ENCODE measurements at regions not wholly inside any gene's neighbourhood (a gene's known extent, or its start where the extent isn't known, plus 50 kb on each side); places are given as distances from the start of the nearest gene placed in this dataset.

DNA sequence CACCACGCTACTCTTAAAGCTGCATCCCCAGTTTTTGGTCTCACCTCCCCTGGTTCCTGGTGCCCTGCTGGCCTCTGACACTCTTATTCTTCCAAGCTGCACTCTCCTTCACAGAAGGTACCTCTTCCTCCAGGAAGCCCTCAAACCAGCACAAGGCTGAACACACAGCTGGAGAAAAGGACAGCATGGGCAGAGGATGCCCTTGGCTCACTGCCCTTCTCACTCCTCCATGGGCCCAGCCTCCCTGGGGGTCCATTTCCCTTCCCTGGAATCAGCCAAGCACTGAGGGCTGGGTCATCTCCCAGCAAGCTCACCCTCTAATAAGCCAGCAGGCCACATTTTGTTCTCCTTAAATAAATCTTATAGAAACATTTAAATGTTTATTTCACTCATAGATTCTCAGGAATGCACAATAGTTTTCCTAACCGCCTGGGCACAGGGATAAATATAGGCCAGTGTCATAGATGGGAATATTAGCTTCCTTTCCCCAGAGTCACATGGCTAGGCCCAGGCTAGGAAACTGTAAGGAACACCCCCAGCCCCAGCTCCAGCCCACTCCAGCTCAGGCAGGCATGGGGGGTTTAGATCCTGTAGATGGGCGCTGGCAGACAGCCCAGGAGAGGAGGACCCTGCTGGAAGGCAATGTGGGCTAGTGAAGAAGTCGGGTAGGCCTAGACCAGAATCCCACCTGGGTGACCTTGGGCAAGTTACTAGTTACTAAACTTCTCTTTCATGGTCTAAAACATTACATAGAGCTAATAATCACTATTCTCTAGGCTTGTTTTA lies 51.5 kb downstream of the IRAG1 start:
- TF ChIP-seq, protein P1, sequence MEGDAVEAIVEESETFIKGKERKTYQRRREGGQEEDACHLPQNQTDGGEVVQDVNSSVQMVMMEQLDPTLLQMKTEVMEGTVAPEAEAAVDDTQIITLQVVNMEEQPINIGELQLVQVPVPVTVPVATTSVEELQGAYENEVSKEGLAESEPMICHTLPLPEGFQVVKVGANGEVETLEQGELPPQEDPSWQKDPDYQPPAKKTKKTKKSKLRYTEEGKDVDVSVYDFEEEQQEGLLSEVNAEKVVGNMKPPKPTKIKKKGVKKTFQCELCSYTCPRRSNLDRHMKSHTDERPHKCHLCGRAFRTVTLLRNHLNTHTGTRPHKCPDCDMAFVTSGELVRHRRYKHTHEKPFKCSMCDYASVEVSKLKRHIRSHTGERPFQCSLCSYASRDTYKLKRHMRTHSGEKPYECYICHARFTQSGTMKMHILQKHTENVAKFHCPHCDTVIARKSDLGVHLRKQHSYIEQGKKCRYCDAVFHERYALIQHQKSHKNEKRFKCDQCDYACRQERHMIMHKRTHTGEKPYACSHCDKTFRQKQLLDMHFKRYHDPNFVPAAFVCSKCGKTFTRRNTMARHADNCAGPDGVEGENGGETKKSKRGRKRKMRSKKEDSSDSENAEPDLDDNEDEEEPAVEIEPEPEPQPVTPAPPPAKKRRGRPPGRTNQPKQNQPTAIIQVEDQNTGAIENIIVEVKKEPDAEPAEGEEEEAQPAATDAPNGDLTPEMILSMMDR (IDR thresholded peaks at IDR 0.05; ENCODE audit: borderline replicate concordance, insufficient read depth, low read depth, low read length), result no peak

DNA sequence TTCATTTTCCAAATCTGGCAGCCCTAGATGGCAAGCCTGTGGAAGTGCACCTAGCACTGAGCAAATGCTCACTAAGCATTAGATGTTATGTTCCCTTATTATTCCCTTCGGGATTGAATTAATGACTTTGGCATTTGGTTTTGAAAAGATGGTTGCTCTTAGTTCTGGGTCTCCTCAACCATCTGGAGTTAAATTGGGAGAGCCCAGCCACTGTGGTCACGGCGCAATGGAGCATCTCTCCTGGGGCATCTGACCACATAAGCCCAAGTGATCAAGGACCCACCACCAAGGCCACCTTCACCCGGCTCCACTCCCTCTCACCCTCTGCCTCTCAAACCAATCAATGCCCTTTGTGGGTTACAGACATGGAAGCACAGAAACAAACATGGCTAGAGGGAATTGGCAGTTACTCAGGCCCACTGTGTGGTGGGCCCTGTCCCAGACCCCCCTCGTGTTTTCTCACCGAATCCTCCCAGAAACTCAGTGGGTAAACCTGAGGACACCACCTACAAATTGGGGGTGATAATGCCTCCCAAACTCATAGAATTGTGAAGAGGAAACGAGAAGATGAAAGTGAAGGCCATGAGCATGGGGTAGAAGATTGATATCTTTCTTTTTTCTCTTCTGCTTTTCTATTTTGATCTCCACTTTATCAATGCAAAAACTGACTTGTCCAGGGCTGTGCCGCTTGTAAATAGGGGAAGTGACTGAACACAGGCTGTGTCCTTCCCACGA lies 52.2 kb downstream of the IRAG1 start:
- TF ChIP-seq, protein P1 (IDR thresholded peaks at IDR 0.05; ENCODE audit: borderline replicate concordance, insufficient read depth, low read depth, low read length), result no peak
- H3K4me3 ChIP-seq (ENCODE audit: low read depth, low read length), result peak overlapping the region; percentile 16

More for the DNA sequence above, 51.5 kb downstream of the IRAG1 start:
- H3K4me3 ChIP-seq (ENCODE audit: low read depth, low read length), result no peak overlapping the region

DNA sequence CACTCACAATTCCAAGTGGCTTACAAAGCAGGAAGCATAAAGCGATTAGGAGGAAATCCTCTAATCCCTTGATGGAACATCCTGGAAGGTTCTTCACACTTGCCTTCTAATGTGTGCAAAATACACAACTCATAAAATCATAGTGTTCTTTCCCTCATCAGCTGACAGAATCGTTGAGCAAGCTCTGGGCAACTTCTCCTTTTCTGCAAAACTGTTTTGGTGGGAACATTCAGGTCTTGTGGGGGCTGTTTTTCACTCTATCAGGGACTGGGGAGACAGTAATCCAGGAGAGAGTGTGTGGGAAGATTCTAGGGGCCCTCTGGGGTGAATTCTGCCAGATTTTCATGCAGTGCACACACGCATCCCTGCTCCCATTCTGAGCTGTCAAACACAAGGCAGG lies 53.2 kb downstream of the IRAG1 start:
- TF ChIP-seq, protein P1 (IDR thresholded peaks at IDR 0.05; ENCODE audit: borderline replicate concordance, insufficient read depth, low read depth, low read length), result no peak
- no peak overlapping the region for H3K4me3 ChIP-seq (ENCODE audit: low read depth, low read length)

DNA sequence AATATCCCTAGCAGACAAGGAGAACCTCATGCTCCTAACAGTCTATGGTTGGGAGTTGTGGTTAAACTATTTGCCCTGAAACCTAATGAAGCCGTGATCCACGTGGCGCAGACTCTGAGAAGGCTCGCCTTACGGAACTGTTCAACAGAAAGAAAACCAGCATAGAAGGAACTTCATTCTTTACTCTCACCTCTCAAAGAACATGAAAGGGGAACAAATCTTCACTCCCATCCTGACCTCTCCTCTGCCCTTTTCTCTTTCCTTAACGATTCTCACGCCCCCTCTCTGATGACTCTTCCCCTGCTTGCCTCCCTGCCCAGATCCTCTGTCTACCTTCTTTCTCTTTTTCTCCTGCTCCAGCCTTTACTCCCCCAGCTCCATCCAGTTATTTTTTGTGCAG lies 54.2 kb downstream of the IRAG1 start:
- TF ChIP-seq, protein P1 (IDR thresholded peaks at IDR 0.05; ENCODE audit: borderline replicate concordance, insufficient read depth, low read depth, low read length), result no peak
- no peak overlapping the region for H3K4me3 ChIP-seq (ENCODE audit: low read depth, low read length)

DNA sequence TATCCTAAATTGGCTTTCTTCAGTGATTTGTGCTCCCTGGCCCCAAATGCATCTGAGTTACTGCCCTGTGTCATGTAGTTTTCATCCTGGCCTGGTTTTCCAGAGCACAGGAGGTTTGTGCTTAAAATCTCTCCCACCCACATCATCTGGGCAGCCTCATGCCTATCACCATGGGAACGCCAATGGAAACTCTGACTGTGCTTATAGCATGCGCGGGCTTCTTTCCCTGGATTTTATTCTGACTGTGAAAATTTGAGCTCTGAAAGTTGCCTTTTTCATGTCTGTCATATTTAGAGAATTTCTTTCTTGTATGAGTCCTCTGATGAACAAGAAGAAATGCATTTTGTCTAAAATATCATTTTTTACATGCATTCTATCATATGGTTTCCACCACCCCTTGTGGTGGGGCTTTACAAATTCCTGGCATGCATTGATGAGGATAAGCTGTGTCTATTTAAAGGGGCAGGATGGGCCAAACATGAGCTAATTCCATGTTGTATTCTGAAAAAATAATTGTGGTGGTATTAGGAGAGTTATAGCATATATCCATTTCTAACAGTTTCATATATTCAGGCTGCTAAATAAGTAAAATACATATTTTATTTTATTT lies 55.1 kb downstream of the IRAG1 start:
- H3K4me3 ChIP-seq (ENCODE audit: low read depth, low read length), result no peak overlapping the region
- TF ChIP-seq, protein P1 (IDR thresholded peaks at IDR 0.05; ENCODE audit: borderline replicate concordance, insufficient read depth, low read depth, low read length), result no peak

DNA sequence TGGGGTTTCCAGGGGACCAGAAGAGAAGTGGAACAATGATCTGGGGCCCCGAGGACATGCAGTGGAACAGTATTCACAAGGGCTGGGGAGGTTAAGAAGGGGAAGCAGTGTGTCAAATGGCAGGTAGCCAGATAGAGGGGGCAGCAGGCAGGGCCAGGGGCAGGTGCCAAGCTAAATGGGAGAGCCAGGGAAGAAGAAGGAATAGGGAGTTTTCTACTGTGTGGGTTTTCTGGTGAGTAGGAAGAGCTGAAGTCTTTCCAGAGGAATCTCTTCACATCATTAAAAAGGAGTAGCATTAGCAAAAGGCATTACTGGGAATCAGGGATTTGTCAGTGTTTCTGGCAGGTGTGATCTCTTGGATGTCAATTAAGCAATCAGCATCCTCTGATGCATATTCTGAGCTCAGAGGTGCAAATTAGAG lies 55.8 kb downstream of the IRAG1 start:
- TF ChIP-seq, protein P1 (IDR thresholded peaks at IDR 0.05; ENCODE audit: borderline replicate concordance, insufficient read depth, low read depth, low read length), result no peak
- no peak overlapping the region for H3K4me3 ChIP-seq (ENCODE audit: low read depth, low read length)

Data from GM12875 (cell line).